ENCODE measurements at regions not wholly inside any gene's neighbourhood (a gene's known extent, or its start where the extent isn't known, plus 50 kb on each side); places are given as distances from the start of the nearest gene placed in this dataset.
A peak's percentile ranks its signal among the peaks of the same experiment; 100 is the strongest.

- Histone ChIP-seq H3K4me1 (ENCODE audit: control insufficient read depth, insufficient read depth, low read length) (no peaks in the 10 kb centered on the region), H3K4me3 (ENCODE audit: low read length) (no peak overlapping the region), H3K27ac (ENCODE audit: low read length) (no peak overlapping the region), H3K9me3 (ENCODE audit: control insufficient read depth, low read length) (no peaks in the 10 kb centered on the region), H3K27me3 (ENCODE audit: control insufficient read depth, insufficient read depth) (no peaks in the 10 kb centered on the region)
- intact Hi-C loops (cut with DNase I) = no loop called here
- DNase-seq = no peak
- ATAC-seq = no peak
- 88% methylated on average over 3 of the region's 3 CpGs for WGBS
Measured at GRCh38 chr4:56220261-56220660, 167.0 kb downstream of the AASDH start.

GRCh38 chr4:56219447-56219846 lies 167.8 kb downstream of the AASDH start:
- H3K27ac ChIP-seq (ENCODE audit: low read length) = no peak overlapping the region
- DNase-seq (no peak), ATAC-seq (no peak)
- no peak overlapping the region for H3K4me3 ChIP-seq (ENCODE audit: low read length)
- no peaks in the 10 kb centered on the region for H3K27me3 ChIP-seq (ENCODE audit: control insufficient read depth, insufficient read depth)
- 89% methylated on average over 3 of the region's 3 CpGs for WGBS
- intact Hi-C loops (cut with DNase I) = no loop called here
- H3K4me1 ChIP-seq (ENCODE audit: control insufficient read depth, insufficient read depth, low read length) = no peaks in the 10 kb centered on the region
- H3K9me3 ChIP-seq (ENCODE audit: control insufficient read depth, low read length) = no peaks in the 10 kb centered on the region

DNA sequence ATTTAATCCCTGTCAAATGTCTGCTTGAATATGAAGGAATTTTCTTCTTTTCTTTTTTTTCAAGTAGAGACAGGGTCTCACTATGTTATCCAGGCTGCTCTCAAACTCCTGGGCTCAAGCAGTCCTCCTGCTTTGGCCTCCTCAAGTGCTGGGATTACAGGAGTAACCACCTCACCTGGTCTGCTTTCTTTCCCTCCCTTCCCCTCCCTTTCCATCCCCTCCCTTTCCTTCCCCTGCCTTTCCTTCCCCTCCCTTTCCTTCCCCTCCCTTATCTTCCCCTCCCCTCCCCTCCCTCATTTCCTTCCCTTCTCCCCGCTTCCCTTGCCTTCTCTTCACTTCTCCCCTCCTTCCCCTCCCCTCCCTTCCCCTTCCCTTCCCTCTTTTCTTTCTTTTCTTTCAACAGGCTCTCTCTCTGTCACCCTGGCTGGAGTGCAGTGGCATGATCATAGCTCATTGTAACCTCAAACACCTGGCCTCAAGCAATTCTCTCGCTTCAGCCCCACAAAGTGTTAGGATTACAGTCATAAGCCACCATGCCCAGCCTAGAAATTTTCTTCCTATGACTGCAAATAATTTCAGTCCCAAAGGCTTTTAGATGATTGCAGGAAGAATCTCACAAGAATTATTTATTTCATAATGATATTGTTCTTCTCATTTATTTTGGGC lies 168.9 kb downstream of the AASDH start:
- no peaks in the 10 kb centered on the region for H3K9me3 ChIP-seq (ENCODE audit: control insufficient read depth, low read length)
- no peaks in the 10 kb centered on the region for H3K4me1 ChIP-seq (ENCODE audit: control insufficient read depth, insufficient read depth, low read length)
- no peak overlapping the region for H3K4me3 ChIP-seq (ENCODE audit: low read length)
- WGBS = 82% methylated on average over 2 of the region's 2 CpGs
- DNase-seq (no peak), ATAC-seq (no peak)
- no peak overlapping the region for H3K27ac ChIP-seq (ENCODE audit: low read length)
- no peaks in the 10 kb centered on the region for H3K27me3 ChIP-seq (ENCODE audit: control insufficient read depth, insufficient read depth)
- intact Hi-C loops (cut with DNase I) = no loop called here

DNA sequence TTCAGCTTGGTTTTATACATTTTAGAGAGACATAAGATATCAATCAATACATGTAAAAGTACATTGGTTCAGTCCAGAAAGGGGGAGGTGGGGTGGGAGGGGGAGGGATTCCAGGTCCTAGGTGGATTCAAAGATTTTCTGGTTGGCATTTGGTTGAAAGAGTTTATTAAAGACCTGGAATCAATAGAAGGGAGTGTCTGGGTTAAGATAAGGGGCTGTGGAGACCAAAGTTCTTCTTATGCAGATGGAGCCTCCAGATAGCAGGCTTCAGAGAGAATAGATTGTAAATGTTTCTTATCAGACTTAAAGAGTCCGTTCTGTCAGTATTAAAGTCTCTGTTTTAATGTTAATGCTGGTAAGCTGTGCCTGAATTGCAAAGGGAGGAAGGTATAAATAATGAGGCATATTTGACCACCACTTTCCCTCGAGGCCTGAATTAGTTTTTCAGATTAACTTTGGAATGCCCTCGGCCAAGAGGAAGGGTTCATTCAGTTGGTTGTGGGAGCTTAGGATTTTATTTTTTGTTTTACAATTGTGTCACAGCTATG lies 169.9 kb downstream of the AASDH start:
- no peaks in the 10 kb centered on the region for H3K9me3 ChIP-seq (ENCODE audit: control insufficient read depth, low read length)
- no peak overlapping the region for H3K27ac ChIP-seq (ENCODE audit: low read length)
- no peaks in the 10 kb centered on the region for H3K4me1 ChIP-seq (ENCODE audit: control insufficient read depth, insufficient read depth, low read length)
- H3K27me3 ChIP-seq (ENCODE audit: control insufficient read depth, insufficient read depth) = no peaks in the 10 kb centered on the region
- no peak overlapping the region for H3K4me3 ChIP-seq (ENCODE audit: low read length)
- intact Hi-C loops (cut with DNase I) = no loop called here
- 67% methylated on average over 3 of the region's 3 CpGs for WGBS
- ATAC-seq = no peak
- DNase-seq = no peak

DNA sequence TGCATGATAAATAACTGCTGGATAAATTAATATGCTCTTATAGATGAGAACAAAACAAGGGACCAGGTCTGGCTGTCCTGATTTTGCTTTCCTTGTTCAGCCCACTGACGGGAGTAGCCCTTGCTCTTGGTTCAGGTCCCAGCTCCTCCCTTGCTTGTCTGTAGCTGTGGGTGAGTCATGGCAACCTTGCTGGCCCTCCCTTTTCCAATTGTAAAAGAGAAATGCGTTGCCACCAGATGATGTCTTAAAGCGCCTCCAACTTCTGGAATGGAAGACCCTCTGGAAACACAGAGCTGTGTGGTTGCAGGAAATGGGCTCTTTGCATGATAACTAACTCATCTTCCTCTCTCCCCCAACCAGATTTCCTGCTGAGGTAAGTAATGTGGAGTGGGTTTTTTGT lies 171.4 kb downstream of the AASDH start:
- Histone ChIP-seq H3K27me3 (ENCODE audit: control insufficient read depth, insufficient read depth) (no peaks in the 10 kb centered on the region), H3K27ac (ENCODE audit: low read length) (no peak overlapping the region), H3K4me1 (ENCODE audit: control insufficient read depth, insufficient read depth, low read length) (no peaks in the 10 kb centered on the region), H3K9me3 (ENCODE audit: control insufficient read depth, low read length) (no peaks in the 10 kb centered on the region), H3K4me3 (ENCODE audit: low read length) (no peak overlapping the region)
- DNase-seq (peak; percentile 27 to 74 (median 68)), ATAC-seq (peak; percentile 71 to 80)
- 36% methylated on average over 3 of the region's 3 CpGs for WGBS
- intact Hi-C loops (cut with DNase I) = no loop called here

DNA sequence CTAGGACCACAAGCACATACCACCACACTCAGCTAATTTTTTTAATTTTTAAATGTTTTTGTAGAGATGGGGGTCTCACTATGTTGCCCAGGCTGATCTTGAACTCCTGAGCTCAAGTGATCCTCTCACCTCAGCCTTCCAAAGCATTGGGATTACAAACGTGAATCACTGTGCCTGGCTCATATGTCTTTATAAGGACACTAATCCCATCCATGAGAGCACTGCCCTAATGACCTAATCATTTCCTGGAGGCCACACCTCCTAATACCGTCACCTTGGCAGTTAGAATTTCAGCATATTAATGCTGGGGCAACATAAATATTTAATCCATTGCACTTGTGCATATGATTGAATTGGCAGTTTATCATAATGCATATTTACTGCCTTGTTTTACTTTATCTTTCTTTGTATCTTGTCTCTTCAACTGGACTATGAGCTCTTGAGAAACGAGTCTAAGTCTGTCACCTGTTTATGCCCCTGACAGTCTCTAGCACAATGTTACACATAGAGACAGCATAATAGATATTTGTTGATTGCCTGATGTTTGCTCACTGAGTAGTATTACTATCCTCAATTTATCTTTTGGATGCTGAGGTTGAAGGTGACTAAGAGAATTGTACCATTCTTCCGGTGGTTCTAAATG lies 172.0 kb downstream of the AASDH start:
- ATAC-seq = no peak
- DNase-seq = no peak
- 55% methylated on average over 4 of the region's 4 CpGs for WGBS
- no peak overlapping the region for H3K4me3 ChIP-seq (ENCODE audit: low read length)
- no peaks in the 10 kb centered on the region for H3K4me1 ChIP-seq (ENCODE audit: control insufficient read depth, insufficient read depth, low read length)
- intact Hi-C loops (cut with DNase I) = no loop called here
- H3K9me3 ChIP-seq (ENCODE audit: control insufficient read depth, low read length) = no peaks in the 10 kb centered on the region
- no peaks in the 10 kb centered on the region for H3K27me3 ChIP-seq (ENCODE audit: control insufficient read depth, insufficient read depth)
- H3K27ac ChIP-seq (ENCODE audit: low read length) = no peak overlapping the region

- Histone ChIP-seq H3K27ac (ENCODE audit: low read length) (no peak overlapping the region), H3K27me3 (ENCODE audit: control insufficient read depth, insufficient read depth) (no peaks in the 10 kb centered on the region), H3K4me3 (ENCODE audit: low read length) (no peak overlapping the region), H3K4me1 (ENCODE audit: control insufficient read depth, insufficient read depth, low read length) (no peaks in the 10 kb centered on the region), H3K9me3 (ENCODE audit: control insufficient read depth, low read length) (no peaks in the 10 kb centered on the region)
- 83% methylated on average over 3 of the region's 3 CpGs for WGBS
- DNase-seq (no peak), ATAC-seq (no peak)
- intact Hi-C loops (cut with DNase I) = no loop called here
Measured at GRCh38 chr4:56213543-56213942, 173.7 kb downstream of the AASDH start.

- H3K27me3 ChIP-seq (ENCODE audit: control insufficient read depth, insufficient read depth) = no peaks in the 10 kb centered on the region
- H3K4me3 ChIP-seq (ENCODE audit: low read length) = no peak overlapping the region
Measured at GRCh38 chr4:56212774-56213173, 174.5 kb downstream of the AASDH start.

DNA sequence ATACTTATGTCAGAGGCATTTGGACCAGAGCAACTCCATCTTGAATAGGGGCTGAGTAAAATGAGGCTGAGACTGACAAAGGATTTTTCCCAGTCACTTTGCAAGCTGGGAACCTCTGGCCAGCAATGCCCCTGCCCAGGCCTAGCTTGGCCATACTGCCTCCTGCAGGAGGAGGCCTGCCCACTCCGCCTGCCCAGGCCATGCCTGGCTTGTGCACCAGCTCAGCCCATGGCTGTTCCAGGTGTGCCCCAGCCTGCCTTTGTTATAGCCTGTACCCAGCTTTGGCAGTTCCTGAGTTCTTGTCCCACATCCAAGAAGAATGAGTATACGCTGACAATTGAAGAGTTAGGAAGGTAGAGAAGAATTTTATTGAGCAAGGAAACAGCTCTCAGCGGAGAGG lies 176.1 kb downstream of the AASDH start:
- Histone ChIP-seq H3K9me3 (ENCODE audit: control insufficient read depth, low read length) (no peaks in the 10 kb centered on the region), H3K27me3 (ENCODE audit: control insufficient read depth, insufficient read depth) (no peaks in the 10 kb centered on the region), H3K4me3 (ENCODE audit: low read length) (no peak overlapping the region), H3K4me1 (ENCODE audit: control insufficient read depth, insufficient read depth, low read length) (no peaks in the 10 kb centered on the region), H3K27ac (ENCODE audit: low read length) (no peak overlapping the region)
- DNase-seq = no peak
- WGBS = 94% methylated on average over 3 of the region's 3 CpGs
- ATAC-seq = no peak
- intact Hi-C loops (cut with DNase I) = no loop called here

More at GRCh38 chr4:56212774-56213173, 174.5 kb downstream of the AASDH start:
- Histone ChIP-seq H3K27ac (ENCODE audit: low read length) (no peak overlapping the region), H3K9me3 (ENCODE audit: control insufficient read depth, low read length) (no peaks in the 10 kb centered on the region), H3K4me1 (ENCODE audit: control insufficient read depth, insufficient read depth, low read length) (no peaks in the 10 kb centered on the region)
- DNase-seq (no peak), ATAC-seq (no peak)
- WGBS = 93% methylated on average over 2 of the region's 2 CpGs
- intact Hi-C loops (cut with DNase I) = no loop called here

DNA sequence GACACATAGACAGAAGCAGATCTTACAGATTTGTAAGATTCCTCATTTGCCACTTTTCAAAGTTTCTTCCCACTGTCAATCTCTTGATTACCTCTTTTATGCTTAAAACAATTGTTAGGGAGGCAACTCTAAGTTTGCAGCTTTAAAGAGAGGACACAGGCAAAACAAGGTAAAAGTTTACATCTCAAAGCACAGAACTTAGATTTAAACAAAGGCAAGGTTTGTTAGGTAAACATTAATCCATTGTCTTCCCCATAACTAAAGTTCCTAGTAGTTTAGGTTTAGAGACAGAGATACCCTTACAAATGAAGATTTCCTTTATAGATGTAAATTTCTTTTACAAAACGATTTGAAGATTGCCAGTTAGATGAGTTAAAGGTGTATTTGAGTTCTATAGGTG lies 176.9 kb downstream of the AASDH start:
- Histone ChIP-seq H3K4me3 (ENCODE audit: low read length) (no peak overlapping the region), H3K27ac (ENCODE audit: low read length) (no peak overlapping the region), H3K4me1 (ENCODE audit: control insufficient read depth, insufficient read depth, low read length) (no peaks in the 10 kb centered on the region), H3K27me3 (ENCODE audit: control insufficient read depth, insufficient read depth) (no peaks in the 10 kb centered on the region), H3K9me3 (ENCODE audit: control insufficient read depth, low read length) (no peaks in the 10 kb centered on the region)
- ATAC-seq = no peak
- intact Hi-C loops (cut with DNase I) = no loop called here
- no peak for DNase-seq
- WGBS = 49% methylated on average over 1 of the region's 1 CpG

GRCh38 chr4:56209767-56210166 lies 177.5 kb downstream of the AASDH start:
- no peak overlapping the region for H3K4me3 ChIP-seq (ENCODE audit: low read length)
- DNase-seq (no peak), ATAC-seq (no peak)
- H3K4me1 ChIP-seq (ENCODE audit: control insufficient read depth, insufficient read depth, low read length) = no peaks in the 10 kb centered on the region
- no peaks in the 10 kb centered on the region for H3K27me3 ChIP-seq (ENCODE audit: control insufficient read depth, insufficient read depth)
- intact Hi-C loops (cut with DNase I) = no loop called here
- no peak overlapping the region for H3K27ac ChIP-seq (ENCODE audit: low read length)
- no peaks in the 10 kb centered on the region for H3K9me3 ChIP-seq (ENCODE audit: control insufficient read depth, low read length)
- 62% methylated on average over 3 of the region's 3 CpGs for WGBS

Data from right cardiac atrium (tissue), 5 donors.